NCI-H526 (cell line): ENCODE measurements at regions not wholly inside any gene's neighbourhood (a gene's known extent, or its start where the extent isn't known, plus 50 kb on each side); places are given as distances from the start of the nearest gene placed in this dataset.

Experiments used
- DNase-seq, 2 experiments: peaks; one replicate each; lab custom pipeline; 2025; lab: John Stamatoyannopoulos, UW

- DNase-seq, result no peak
Observed at GRCh38 chr3:72432246-72432645, 416.0 kb downstream of the SHQ1 start.

GRCh38 chr3:72429589-72430353 lies 418.5 kb downstream of the SHQ1 start:
- no peak for DNase-seq

- DNase-seq, result no peak
Observed at GRCh38 chr3:72428803-72429202, 419.4 kb downstream of the SHQ1 start.

- no peak for DNase-seq
Observed at GRCh38 chr3:72427624-72428023, 420.6 kb downstream of the SHQ1 start.

GRCh38 chr3:72426618-72427397 lies 421.4 kb downstream of the SHQ1 start:
- no peak for DNase-seq

- no peak for DNase-seq
Observed at GRCh38 chr3:72423643-72424042, 424.6 kb downstream of the SHQ1 start.

- DNase-seq, result no peak
Observed at GRCh38 chr3:72421786-72422185, 426.5 kb downstream of the SHQ1 start.

- no peak for DNase-seq
Observed at GRCh38 chr3:72421126-72421525, 427.1 kb downstream of the SHQ1 start.

GRCh38 chr3:72418856-72419255 lies 429.4 kb downstream of the SHQ1 start:
- DNase-seq, result no peak

- no peak for DNase-seq
Observed at GRCh38 chr3:72418244-72418643, 430.0 kb downstream of the SHQ1 start.

GRCh38 chr3:72414481-72415016 lies 433.7 kb downstream of the SHQ1 start:
- no peak for DNase-seq

GRCh38 chr3:72413228-72413627 lies 435.0 kb downstream of the SHQ1 start:
- no peak for DNase-seq

GRCh38 chr3:72412340-72412956 lies 435.8 kb downstream of the SHQ1 start:
- no peak for DNase-seq

GRCh38 chr3:72411843-72412242 lies 436.4 kb downstream of the SHQ1 start:
- no peak for DNase-seq

- DNase-seq, result no peak
Observed at GRCh38 chr3:72411126-72411525, 437.1 kb downstream of the SHQ1 start.

- DNase-seq, result no peak
Observed at GRCh38 chr3:72408983-72409779, 439.1 kb downstream of the SHQ1 start.

- no peak for DNase-seq
Observed at GRCh38 chr3:72407766-72408165, 440.5 kb downstream of the SHQ1 start.

- no peak for DNase-seq
Observed at GRCh38 chr3:72405943-72406566, 442.2 kb downstream of the SHQ1 start.

- DNase-seq, result no peak
Observed at GRCh38 chr3:72401005-72401545, 447.2 kb downstream of the SHQ1 start.

GRCh38 chr3:72398781-72399180 lies 449.5 kb downstream of the SHQ1 start:
- no peak for DNase-seq

GRCh38 chr3:72397586-72397985 lies 450.7 kb downstream of the SHQ1 start:
- DNase-seq, result no peak
